T1000 (cell line): ENCODE measurements at regions not wholly inside any gene's neighbourhood (a gene's known extent, or its start where the extent isn't known, plus 50 kb on each side); places are given as distances from the start of the nearest gene placed in this dataset.
A peak's percentile ranks its signal among the peaks of the same experiment; 100 is the strongest.
"Not testable (repeated sequence)": the region's sequence is repeated elsewhere in the genome, so short reads cannot be mapped to it uniquely, and the experiment has no call there.

Source experiments
- DNase-seq: peaks from one replicate; lab custom pipeline; 2025; ENCODE audit warnings: mixed read lengths; lab: John Stamatoyannopoulos, UW

GRCh38 chr6:119493980-119494379 lies 144.4 kb upstream of the MAN1A1 start:
- no peak for DNase-seq

GRCh38 chr6:119491112-119491511 lies 141.6 kb upstream of the MAN1A1 start:
- DNase-seq: not testable (repeated sequence)

- DNase-seq: not testable (repeated sequence)
Measured at GRCh38 chr6:119490050-119490449, 140.5 kb upstream of the MAN1A1 start.

GRCh38 chr6:119484598-119484997 lies 135.0 kb upstream of the MAN1A1 start:
- DNase-seq: peak; percentile 25

- no peak for DNase-seq
Measured at GRCh38 chr6:119483908-119484307, 134.3 kb upstream of the MAN1A1 start.

- no peak for DNase-seq
Measured at GRCh38 chr6:119482850-119483285, 133.3 kb upstream of the MAN1A1 start.

GRCh38 chr6:119481976-119482375 lies 132.4 kb upstream of the MAN1A1 start:
- no peak for DNase-seq

GRCh38 chr6:119480961-119481497 lies 131.5 kb upstream of the MAN1A1 start:
- no peak for DNase-seq

- DNase-seq: no peak
Measured at GRCh38 chr6:119479860-119480655, 130.5 kb upstream of the MAN1A1 start.

GRCh38 chr6:119476554-119476953 lies 127.0 kb upstream of the MAN1A1 start:
- DNase-seq: no peak

GRCh38 chr6:119476024-119476423 lies 126.5 kb upstream of the MAN1A1 start:
- DNase-seq: no peak

- DNase-seq: no peak
Measured at GRCh38 chr6:119470893-119471542, 121.5 kb upstream of the MAN1A1 start.

GRCh38 chr6:119467488-119468081 lies 118.0 kb upstream of the MAN1A1 start:
- DNase-seq: no peak

- DNase-seq: no peak
Measured at GRCh38 chr6:119466226-119466625, 116.7 kb upstream of the MAN1A1 start.

- DNase-seq: no peak
Measured at GRCh38 chr6:119463081-119463626, 113.6 kb upstream of the MAN1A1 start.

GRCh38 chr6:119461187-119461586 lies 111.6 kb upstream of the MAN1A1 start:
- DNase-seq: no peak

GRCh38 chr6:119459207-119459974 lies 109.8 kb upstream of the MAN1A1 start:
- DNase-seq: no peak

- DNase-seq: no peak
Measured at GRCh38 chr6:119454714-119455113, 105.2 kb upstream of the MAN1A1 start.

- no peak for DNase-seq
Measured at GRCh38 chr6:119453242-119454200, 104.0 kb upstream of the MAN1A1 start.

GRCh38 chr6:119449331-119450156 lies 100.0 kb upstream of the MAN1A1 start:
- DNase-seq: no peak
